BE2C (cell line): ENCODE measurements at regions not wholly inside any gene's neighbourhood (a gene's known extent, or its start where the extent isn't known, plus 50 kb on each side); places are given as distances from the start of the nearest gene placed in this dataset.

Experiments
- DNase-seq: peaks from one replicate; pipeline ENCODE4 v3.0.0-alpha.2; 2020
- H3K27me3 ChIP-seq: fragments of 250-450 bp; sonication (Bioruptor Pico); 2 replicates; pipeline ENCODE4 v1.5.1; 2020; ENCODE audit warnings: mild to moderate bottlenecking
- H3K36me3 ChIP-seq: fragments of 250-450 bp; sonication (Bioruptor Pico); 2 replicates; pipeline ENCODE4 v1.5.1; 2020; ENCODE audit warnings: mild to moderate bottlenecking
- H3K4me1 ChIP-seq: fragments of 250-450 bp; sonication (Bioruptor Pico); 2 replicates; pipeline ENCODE4 v1.5.1; 2020
- H3K4me3 ChIP-seq: 2 replicates; pipeline ENCODE4 v1.5.1; 2011; ENCODE audit warnings: low read depth, low read length
- H3K9me3 ChIP-seq: fragments of 250-450 bp; sonication (Bioruptor Pico); 2 replicates; pipeline ENCODE4 v1.5.1; 2020
- CTCF ChIP-seq: IDR thresholded peaks from 2 replicates; pipeline ENCODE4 v1.5.1; 2012; ENCODE audit warnings: mild to moderate bottlenecking, low read depth, low read length

- Histone ChIP-seq H3K4me1 (no peaks in the 10 kb centered on the region), H3K36me3 (no peaks in the 10 kb centered on the region), H3K27me3 (no peaks in the 10 kb centered on the region), H3K4me3 (no peak overlapping the region), H3K9me3 (no peaks in the 10 kb centered on the region)
- TF ChIP-seq CTCF: no peak
- no peak for DNase-seq
These were observed 293.4 kb upstream of the PTGER4 start for GRCh38 chr5:40386289-40386688.

GRCh38 chr5:40385544-40385943 lies 294.2 kb upstream of the PTGER4 start:
- Histone ChIP-seq H3K4me3 (no peak overlapping the region), H3K9me3 (no peaks in the 10 kb centered on the region), H3K27me3 (no peaks in the 10 kb centered on the region), H3K4me1 (no peaks in the 10 kb centered on the region), H3K36me3 (no peaks in the 10 kb centered on the region)
- no peak for DNase-seq
- no peak for TF ChIP-seq CTCF

GRCh38 chr5:40384782-40385390 lies 294.8 kb upstream of the PTGER4 start:
- TF ChIP-seq CTCF: no peak
- Histone ChIP-seq H3K4me1 (no peaks in the 10 kb centered on the region), H3K27me3 (no peaks in the 10 kb centered on the region), H3K9me3 (no peaks in the 10 kb centered on the region), H3K36me3 (no peaks in the 10 kb centered on the region), H3K4me3 (no peak overlapping the region)
- no peak for DNase-seq

DNA sequence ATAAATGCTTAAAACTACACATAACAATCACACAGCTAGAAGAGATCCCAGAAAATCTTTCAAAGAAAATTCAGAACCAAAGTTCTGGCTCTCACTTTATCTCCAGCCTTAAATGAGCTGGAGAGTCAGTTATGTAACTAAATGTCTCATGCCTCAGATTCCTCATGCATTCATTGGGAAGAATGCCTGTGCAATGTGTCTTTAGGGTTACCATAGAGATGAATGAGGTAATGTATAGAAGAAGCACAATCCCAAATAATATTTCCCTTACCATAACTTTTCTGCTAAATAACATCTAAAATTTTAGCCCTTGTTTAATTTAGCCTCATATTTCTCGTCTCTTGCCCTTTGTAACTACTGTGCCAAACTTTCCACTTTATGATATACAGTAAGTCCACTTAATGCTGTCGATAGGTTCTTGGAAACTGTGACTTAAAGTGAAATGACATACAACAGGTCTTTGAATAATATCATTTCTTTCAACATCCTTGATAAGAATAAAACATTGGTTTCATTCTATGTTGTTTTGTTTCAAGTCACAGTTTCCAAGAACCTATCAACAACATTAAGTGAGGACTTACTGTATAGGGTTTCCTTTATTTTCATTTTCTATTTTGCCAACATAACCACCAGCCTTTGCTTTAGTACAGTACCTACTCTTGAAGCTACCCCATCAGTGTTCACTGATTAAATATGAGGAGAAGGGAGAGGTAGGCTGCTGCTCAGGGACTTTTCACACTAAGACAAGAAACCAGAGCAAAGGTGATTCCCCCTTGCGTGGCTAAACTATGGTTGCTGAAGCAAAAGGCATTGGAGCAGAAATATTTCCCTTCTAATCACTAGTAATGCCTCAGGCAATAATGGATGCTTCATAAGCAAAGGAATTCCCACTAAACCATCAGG lies 295.7 kb upstream of the PTGER4 start:
- Histone ChIP-seq H3K4me1 (no peaks in the 10 kb centered on the region), H3K4me3 (no peak overlapping the region)

DNA sequence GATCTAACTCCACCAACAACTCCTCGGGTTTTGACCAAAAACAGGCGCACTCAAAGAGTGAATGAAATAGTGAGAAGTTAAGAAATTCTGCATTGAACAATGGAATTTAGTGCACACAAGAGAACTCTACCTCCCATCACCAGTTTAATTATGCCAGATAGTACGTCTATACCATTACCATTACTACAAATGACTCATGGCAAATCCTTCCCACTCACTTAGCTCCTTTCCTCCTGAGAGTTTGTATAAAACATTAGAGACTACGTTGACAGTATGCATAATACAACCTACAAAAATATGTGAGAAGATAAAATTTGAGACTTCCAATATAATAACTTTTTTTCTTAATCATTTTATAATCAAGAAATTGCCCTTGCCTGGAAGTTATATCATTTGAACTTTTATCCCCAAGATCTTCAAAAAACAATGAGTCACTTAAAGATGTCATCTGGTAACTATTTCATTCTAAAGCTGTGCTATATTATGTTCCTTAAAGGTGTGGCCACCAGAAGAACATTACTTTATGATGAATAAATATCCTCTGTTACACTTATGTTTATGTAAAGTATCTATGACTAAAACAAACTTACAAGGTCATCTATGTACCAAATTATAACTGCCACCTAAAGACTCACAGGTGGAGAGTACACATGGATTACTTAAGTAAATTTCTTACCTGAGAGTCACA lies 297.9 kb upstream of the PTGER4 start:
- no peak for DNase-seq
- H3K36me3 ChIP-seq: no peaks in the 10 kb centered on the region
- no peaks in the 10 kb centered on the region for H3K27me3 ChIP-seq
- no peak overlapping the region for H3K4me3 ChIP-seq
- no peaks in the 10 kb centered on the region for H3K9me3 ChIP-seq
- H3K4me1 ChIP-seq: no peaks in the 10 kb centered on the region
- no peak for TF ChIP-seq CTCF

More for the DNA sequence above, 295.7 kb upstream of the PTGER4 start:
- no peak for DNase-seq
- Histone ChIP-seq H3K9me3 (no peaks in the 10 kb centered on the region), H3K36me3 (no peaks in the 10 kb centered on the region), H3K27me3 (no peaks in the 10 kb centered on the region)
- no peak for TF ChIP-seq CTCF
